Activated B cell treated with CpG ODN at 0.5 μM for 24 hours (primary cell): ENCODE measurements at regions not wholly inside any gene's neighbourhood (a gene's known extent, or its start where the extent isn't known, plus 50 kb on each side); places are given as distances from the start of the nearest gene placed in this dataset.
"Not testable (repeated sequence)": the region's sequence is repeated elsewhere in the genome, so short reads cannot be mapped to it uniquely, and the experiment has no call there.

Source experiments
- ATAC-seq: fragments of 200-7000 bp; cut with Tn5 transposase; one replicate; pipeline ENCODE4 v1.10.0; 2021; ENCODE audit warnings: low read depth, mild to moderate bottlenecking, moderate library complexity
- CTCF ChIA-PET: fragments of 350-600 bp; sonication (Branson Sonifier 250); formaldehyde crosslinking; loops from one replicate; lab custom pipeline; 2021; ENCODE audit warnings: antibody characterized with exemption; lab: Charles Lee
- POLR2A ChIA-PET: fragments of 350-600 bp; sonication (Branson Sonifier 250); formaldehyde crosslinking; loops from one replicate; lab custom pipeline; 2021; ENCODE audit warnings: antibody characterized with exemption; lab: Charles Lee
- DNase-seq: peaks from one replicate; pipeline ENCODE4 v3.0.0; 2022
- H3K27ac Mint-ChIP-seq: one replicate; pipeline ENCODE4 v1.8.0; 2020; ENCODE audit warnings: mixed read lengths
- H3K27me3 Mint-ChIP-seq: one replicate; pipeline ENCODE4 v1.8.0; 2021; ENCODE audit warnings: mixed read lengths
- H3K36me3 Mint-ChIP-seq: one replicate; pipeline ENCODE4 v1.8.0; 2021; ENCODE audit warnings: low read depth, mixed read lengths
- H3K4me1 Mint-ChIP-seq: one replicate; pipeline ENCODE4 v1.8.0; 2021; ENCODE audit warnings: mixed read lengths
- H3K4me3 Mint-ChIP-seq: one replicate; pipeline ENCODE4 v1.8.0; 2020; ENCODE audit warnings: mild to moderate bottlenecking, mixed read lengths
- H3K9me3 Mint-ChIP-seq: one replicate; pipeline ENCODE4 v1.8.0; 2020; ENCODE audit warnings: mixed read lengths
- intact Hi-C: fragments of 100-400 bp; cut with micrococcal nuclease; formaldehyde crosslinking; loops from one replicate; pipeline ENCODE4 v1.15.1; 2024

GRCh38 chr5:70585996-70586395 is 170.8 kb downstream of the GTF2H2C_2 start:
- intact Hi-C loops, ATAC-seq, H3K4me1 Mint-ChIP-seq, H3K27me3 Mint-ChIP-seq, H3K9me3 Mint-ChIP-seq, H3K36me3 Mint-ChIP-seq, H3K4me3 Mint-ChIP-seq, CTCF ChIA-PET, POLR2A ChIA-PET, H3K27ac Mint-ChIP-seq: not testable (repeated sequence)
- peak; percentile 17 for DNase-seq
